ENCODE measurements at regions not wholly inside any gene's neighbourhood (a gene's known extent, or its start where the extent isn't known, plus 50 kb on each side); places are given as distances from the start of the nearest gene placed in this dataset.

GRCh38 chr6:4607793-4608192 lies 168.4 kb upstream of the CDYL start:
- CTCF ChIA-PET = no interaction called here
- no peak overlapping the region for H3K27ac Mint-ChIP-seq
- H3K4me1 Mint-ChIP-seq = peaks cover 5% of the 10 kb centered on the region

GRCh38 chr6:4606821-4607704 lies 169.1 kb upstream of the CDYL start:
- H3K9me3 Mint-ChIP-seq = no peaks in the 10 kb centered on the region

More at GRCh38 chr6:4607793-4608192, 168.4 kb upstream of the CDYL start:
- Mint-ChIP-seq H3K4me3 (no peak overlapping the region), H3K27me3 (no peaks in the 10 kb centered on the region), H3K36me3 (no peaks in the 10 kb centered on the region), H3K9me3 (no peaks in the 10 kb centered on the region)
- DNase-seq = no peak

GRCh38 chr6:4606016-4606415 lies 170.2 kb upstream of the CDYL start:
- Mint-ChIP-seq H3K27ac (no peak overlapping the region), H3K9me3 (no peaks in the 10 kb centered on the region), H3K27me3 (no peaks in the 10 kb centered on the region), H3K4me3 (no peak overlapping the region), H3K4me1 (peaks cover 5% of the 10 kb centered on the region), H3K36me3 (no peaks in the 10 kb centered on the region)
- CTCF ChIA-PET = no interaction called here
- no peak for DNase-seq

More at GRCh38 chr6:4606821-4607704, 169.1 kb upstream of the CDYL start:
- DNase-seq = no peak
- Mint-ChIP-seq H3K4me1 (peaks cover 5% of the 10 kb centered on the region), H3K27ac (no peak overlapping the region), H3K4me3 (no peak overlapping the region), H3K36me3 (no peaks in the 10 kb centered on the region), H3K27me3 (no peaks in the 10 kb centered on the region)
- CTCF ChIA-PET = no interaction called here

GRCh38 chr6:4603856-4604369 lies 172.3 kb upstream of the CDYL start:
- H3K27ac Mint-ChIP-seq = no peak overlapping the region
- no peaks in the 10 kb centered on the region for H3K27me3 Mint-ChIP-seq
- H3K4me3 Mint-ChIP-seq = no peak overlapping the region
- no peaks in the 10 kb centered on the region for H3K9me3 Mint-ChIP-seq
- no peaks in the 10 kb centered on the region for H3K36me3 Mint-ChIP-seq
- no peaks in the 10 kb centered on the region for H3K4me1 Mint-ChIP-seq
- CTCF ChIA-PET = no interaction called here
- DNase-seq = no peak

- DNase-seq = no peak
- no peaks in the 10 kb centered on the region for H3K27me3 Mint-ChIP-seq
- H3K4me3 Mint-ChIP-seq = no peak overlapping the region
- CTCF ChIA-PET = no interaction called here
- H3K9me3 Mint-ChIP-seq = no peaks in the 10 kb centered on the region
- H3K36me3 Mint-ChIP-seq = no peaks in the 10 kb centered on the region
- H3K27ac Mint-ChIP-seq = no peak overlapping the region
- H3K4me1 Mint-ChIP-seq = no peaks in the 10 kb centered on the region
Observed at GRCh38 chr6:4603291-4603690, 172.9 kb upstream of the CDYL start.

- Mint-ChIP-seq H3K4me1 (no peaks in the 10 kb centered on the region), H3K4me3 (no peak overlapping the region), H3K27ac (no peak overlapping the region), H3K36me3 (no peaks in the 10 kb centered on the region), H3K9me3 (no peaks in the 10 kb centered on the region), H3K27me3 (no peaks in the 10 kb centered on the region)
- CTCF ChIA-PET = no interaction called here
- no peak for DNase-seq
Observed at GRCh38 chr6:4599924-4600323, 176.3 kb upstream of the CDYL start.

GRCh38 chr6:4598384-4598995 lies 177.7 kb upstream of the CDYL start:
- Mint-ChIP-seq H3K36me3 (no peaks in the 10 kb centered on the region), H3K4me1 (no peaks in the 10 kb centered on the region), H3K9me3 (no peaks in the 10 kb centered on the region), H3K27me3 (no peaks in the 10 kb centered on the region), H3K4me3 (no peak overlapping the region), H3K27ac (no peak overlapping the region)
- no peak for DNase-seq
- CTCF ChIA-PET = no interaction called here

GRCh38 chr6:4593951-4594350 lies 182.3 kb upstream of the CDYL start:
- H3K27me3 Mint-ChIP-seq = no peaks in the 10 kb centered on the region
- CTCF ChIA-PET = no interaction called here
- no peaks in the 10 kb centered on the region for H3K36me3 Mint-ChIP-seq
- H3K4me1 Mint-ChIP-seq = no peaks in the 10 kb centered on the region
- no peak for DNase-seq
- H3K9me3 Mint-ChIP-seq = no peaks in the 10 kb centered on the region
- H3K4me3 Mint-ChIP-seq = no peak overlapping the region
- no peak overlapping the region for H3K27ac Mint-ChIP-seq

- CTCF ChIA-PET = no interaction called here
- H3K27me3 Mint-ChIP-seq = no peaks in the 10 kb centered on the region
- no peak for DNase-seq
- no peak overlapping the region for H3K4me3 Mint-ChIP-seq
- H3K9me3 Mint-ChIP-seq = no peaks in the 10 kb centered on the region
- no peaks in the 10 kb centered on the region for H3K4me1 Mint-ChIP-seq
- no peak overlapping the region for H3K27ac Mint-ChIP-seq
- H3K36me3 Mint-ChIP-seq = no peaks in the 10 kb centered on the region
Observed at GRCh38 chr6:4592026-4592425, 184.2 kb upstream of the CDYL start.

GRCh38 chr6:4591218-4591617 lies 185.0 kb upstream of the CDYL start:
- no peaks in the 10 kb centered on the region for H3K4me1 Mint-ChIP-seq
- DNase-seq = no peak
- H3K27ac Mint-ChIP-seq = no peak overlapping the region
- no peaks in the 10 kb centered on the region for H3K27me3 Mint-ChIP-seq
- no peaks in the 10 kb centered on the region for H3K36me3 Mint-ChIP-seq
- CTCF ChIA-PET = no interaction called here
- no peaks in the 10 kb centered on the region for H3K9me3 Mint-ChIP-seq
- H3K4me3 Mint-ChIP-seq = no peak overlapping the region

GRCh38 chr6:4589295-4589694 lies 186.9 kb upstream of the CDYL start:
- Mint-ChIP-seq H3K36me3 (no peaks in the 10 kb centered on the region), H3K27me3 (no peaks in the 10 kb centered on the region), H3K27ac (no peak overlapping the region), H3K4me3 (no peak overlapping the region), H3K4me1 (no peaks in the 10 kb centered on the region), H3K9me3 (no peaks in the 10 kb centered on the region)
- CTCF ChIA-PET = no interaction called here
- no peak for DNase-seq

GRCh38 chr6:4588581-4588980 lies 187.6 kb upstream of the CDYL start:
- no peak for DNase-seq
- H3K36me3 Mint-ChIP-seq = no peaks in the 10 kb centered on the region
- CTCF ChIA-PET = no interaction called here
- H3K9me3 Mint-ChIP-seq = no peaks in the 10 kb centered on the region
- H3K27me3 Mint-ChIP-seq = no peaks in the 10 kb centered on the region
- H3K4me1 Mint-ChIP-seq = no peaks in the 10 kb centered on the region
- H3K4me3 Mint-ChIP-seq = no peak overlapping the region
- H3K27ac Mint-ChIP-seq = no peak overlapping the region

GRCh38 chr6:4588163-4588562 lies 188.0 kb upstream of the CDYL start:
- CTCF ChIA-PET = no interaction called here
- Mint-ChIP-seq H3K4me1 (no peaks in the 10 kb centered on the region), H3K27me3 (no peaks in the 10 kb centered on the region), H3K9me3 (no peaks in the 10 kb centered on the region), H3K36me3 (no peaks in the 10 kb centered on the region), H3K4me3 (no peak overlapping the region), H3K27ac (no peak overlapping the region)
- no peak for DNase-seq

- Mint-ChIP-seq H3K27me3 (no peaks in the 10 kb centered on the region), H3K4me1 (no peaks in the 10 kb centered on the region), H3K4me3 (no peak overlapping the region), H3K36me3 (no peaks in the 10 kb centered on the region), H3K27ac (no peak overlapping the region), H3K9me3 (no peaks in the 10 kb centered on the region)
- no peak for DNase-seq
- CTCF ChIA-PET = no interaction called here
Observed at GRCh38 chr6:4587171-4587570, 189.0 kb upstream of the CDYL start.

- Mint-ChIP-seq H3K9me3 (no peaks in the 10 kb centered on the region), H3K27ac (no peak overlapping the region), H3K27me3 (no peaks in the 10 kb centered on the region), H3K36me3 (no peaks in the 10 kb centered on the region), H3K4me3 (no peak overlapping the region), H3K4me1 (no peaks in the 10 kb centered on the region)
- DNase-seq = no peak
- CTCF ChIA-PET = no interaction called here
Observed at GRCh38 chr6:4586469-4586859, 189.7 kb upstream of the CDYL start.

All from activated naive CD4-positive, alpha-beta T cell treated with anti-CD3 and anti-CD28 coated beads, Interleukin-2, amount 10 ng/mL, durations not matched to agents 7 days and 5 days (primary cell).